Muscle layer of colon (tissue), 2 donors: ENCODE measurements at regions not wholly inside any gene's neighbourhood (a gene's known extent, or its start where the extent isn't known, plus 50 kb on each side); places are given as distances from the start of the nearest gene placed in this dataset.

Experiments used
- H3K27ac ChIP-seq: one replicate; pipeline ENCODE4 v1.7.0; 2013; ENCODE audit warnings: low read depth, mild to moderate bottlenecking, low read length, moderate library complexity
- H3K27me3 ChIP-seq, 2 donors: one replicate each; pipeline ENCODE4 v1.7.0; 2013; ENCODE audit warnings: low read length in 2 of 2, mild to moderate bottlenecking in 2 of 2; ENCODE audit not compliant: insufficient read depth in 2 of 2, control insufficient read depth in 1 of 2
- H3K36me3 ChIP-seq: one replicate; pipeline ENCODE4 v1.7.0; 2013; ENCODE audit warnings: mild to moderate bottlenecking, low read length; ENCODE audit not compliant: insufficient read depth
- H3K4me1 ChIP-seq: one replicate; pipeline ENCODE4 v1.7.0; 2013; ENCODE audit warnings: mild to moderate bottlenecking, low read length; ENCODE audit not compliant: insufficient read depth
- H3K4me3 ChIP-seq, 2 donors: one replicate each; pipeline ENCODE4 v1.7.0; 2013; ENCODE audit warnings: low read length in 2 of 2, low read depth in 1 of 2, mild to moderate bottlenecking in 1 of 2, moderate library complexity in 1 of 2
- H3K9ac ChIP-seq: one replicate; pipeline ENCODE4 v1.7.0; 2013; ENCODE audit warnings: low read length
- H3K9me3 ChIP-seq: one replicate; pipeline ENCODE4 v1.7.0; 2013; ENCODE audit warnings: mild to moderate bottlenecking, low read length
- donor health status: abdominal sarcoma.
- donor health status: Adenocarcinoma of cecum.

- Histone ChIP-seq H3K4me3 (no peak overlapping the region), H3K27me3 (no peaks in the 10 kb centered on the region), H3K27ac (no peak overlapping the region), H3K36me3 (no peaks in the 10 kb centered on the region), H3K9me3 (no peaks in the 10 kb centered on the region), H3K9ac (no peak overlapping the region), H3K4me1 (peaks cover 20% of the 10 kb centered on the region)
Observed at GRCh38 chr21:26784974-26785373, 60.2 kb downstream of the ADAMTS1 start.

GRCh38 chr21:26783466-26784195 is 61.6 kb downstream of the ADAMTS1 start:
- Histone ChIP-seq H3K9ac (no peak overlapping the region), H3K27ac (peak overlapping the region; percentile 65), H3K36me3 (no peaks in the 10 kb centered on the region), H3K27me3 (no peaks in the 10 kb centered on the region), H3K9me3 (no peaks in the 10 kb centered on the region), H3K4me1 (peaks cover 20% of the 10 kb centered on the region), H3K4me3 (no peak overlapping the region)

- Histone ChIP-seq H3K9ac (no peak overlapping the region), H3K27me3 (no peaks in the 10 kb centered on the region), H3K4me1 (peaks cover 20% of the 10 kb centered on the region), H3K27ac (peak overlapping the region; percentile 65), H3K36me3 (no peaks in the 10 kb centered on the region), H3K4me3 (no peak overlapping the region), H3K9me3 (no peaks in the 10 kb centered on the region)
Observed at GRCh38 chr21:26782747-26783146, 62.5 kb downstream of the ADAMTS1 start.

- H3K4me3 ChIP-seq: no peak overlapping the region
- peaks cover 20% of the 10 kb centered on the region for H3K4me1 ChIP-seq
- H3K36me3 ChIP-seq: no peaks in the 10 kb centered on the region
- peak overlapping the region; percentile 72 for H3K27ac ChIP-seq
- no peaks in the 10 kb centered on the region for H3K27me3 ChIP-seq
- H3K9me3 ChIP-seq: no peaks in the 10 kb centered on the region
- H3K9ac ChIP-seq: no peak overlapping the region
Observed at GRCh38 chr21:26782331-26782730, 62.9 kb downstream of the ADAMTS1 start.

GRCh38 chr21:26781331-26781730 is 63.9 kb downstream of the ADAMTS1 start:
- Histone ChIP-seq H3K4me1 (peaks cover 20% of the 10 kb centered on the region), H3K9ac (no peak overlapping the region), H3K9me3 (no peaks in the 10 kb centered on the region), H3K36me3 (no peaks in the 10 kb centered on the region), H3K4me3 (no peak overlapping the region), H3K27me3 (no peaks in the 10 kb centered on the region), H3K27ac (no peak overlapping the region)

GRCh38 chr21:26777166-26777565 is 68.0 kb downstream of the ADAMTS1 start:
- Histone ChIP-seq H3K27ac (no peak overlapping the region), H3K9me3 (no peaks in the 10 kb centered on the region), H3K4me3 (no peak overlapping the region), H3K36me3 (no peaks in the 10 kb centered on the region), H3K27me3 (no peaks in the 10 kb centered on the region), H3K4me1 (peaks cover 4% of the 10 kb centered on the region), H3K9ac (no peak overlapping the region)

GRCh38 chr21:26776310-26777021 is 68.7 kb downstream of the ADAMTS1 start:
- peaks cover under 1% of the 10 kb centered on the region for H3K4me1 ChIP-seq
- no peaks in the 10 kb centered on the region for H3K27me3 ChIP-seq
- no peaks in the 10 kb centered on the region for H3K36me3 ChIP-seq
- no peaks in the 10 kb centered on the region for H3K9me3 ChIP-seq
- no peak overlapping the region for H3K27ac ChIP-seq
- H3K9ac ChIP-seq: no peak overlapping the region
- no peak overlapping the region for H3K4me3 ChIP-seq

GRCh38 chr21:26773058-26773457 is 72.2 kb downstream of the ADAMTS1 start:
- no peaks in the 10 kb centered on the region for H3K4me1 ChIP-seq
- H3K9me3 ChIP-seq: no peaks in the 10 kb centered on the region
- no peak overlapping the region for H3K4me3 ChIP-seq
- H3K36me3 ChIP-seq: no peaks in the 10 kb centered on the region
- no peak overlapping the region for H3K27ac ChIP-seq
- no peak overlapping the region for H3K9ac ChIP-seq
- H3K27me3 ChIP-seq: no peaks in the 10 kb centered on the region

- Histone ChIP-seq H3K9me3 (no peaks in the 10 kb centered on the region), H3K9ac (no peak overlapping the region), H3K27ac (no peak overlapping the region), H3K27me3 (no peaks in the 10 kb centered on the region), H3K36me3 (no peaks in the 10 kb centered on the region), H3K4me3 (no peak overlapping the region), H3K4me1 (no peaks in the 10 kb centered on the region)
Observed at GRCh38 chr21:26769613-26770188, 75.5 kb downstream of the ADAMTS1 start.

GRCh38 chr21:26766826-26767325 is 78.3 kb downstream of the ADAMTS1 start:
- H3K4me1 ChIP-seq: no peaks in the 10 kb centered on the region
- no peak overlapping the region for H3K27ac ChIP-seq
- no peak overlapping the region for H3K4me3 ChIP-seq
- H3K27me3 ChIP-seq: no peaks in the 10 kb centered on the region
- no peaks in the 10 kb centered on the region for H3K36me3 ChIP-seq
- H3K9ac ChIP-seq: no peak overlapping the region
- H3K9me3 ChIP-seq: no peaks in the 10 kb centered on the region

- Histone ChIP-seq H3K27me3 (no peaks in the 10 kb centered on the region), H3K9ac (no peak overlapping the region), H3K27ac (no peak overlapping the region), H3K4me3 (no peak overlapping the region), H3K9me3 (no peaks in the 10 kb centered on the region), H3K36me3 (no peaks in the 10 kb centered on the region), H3K4me1 (no peaks in the 10 kb centered on the region)
Observed at GRCh38 chr21:26761174-26761915, 83.9 kb downstream of the ADAMTS1 start.
